Panc1 (cell line): ENCODE measurements at regions not wholly inside any gene's neighbourhood (a gene's known extent, or its start where the extent isn't known, plus 50 kb on each side); places are given as distances from the start of the nearest gene placed in this dataset.

ENCODE experiments used
- ATAC-seq: fragments of 200-7000 bp; cut with Tn5 transposase; 2 replicates; pipeline ENCODE4 v1.9.1; 2020; ENCODE audit warnings: mild to moderate bottlenecking, moderate library complexity
- BruUV-seq: library from RNA; stranded (reverse); fragments of 400-500 nt; replicated peaks from 2 replicates; lab custom pipeline; 2021; lab: Mats Ljungman, UMichigan
- CTCF ChIA-PET: fragments of 300-600 bp; sonication (Branson Sonifier 250); formaldehyde crosslinking; loops from one replicate; lab custom pipeline; 2022; ENCODE audit warnings: antibody characterized with exemption; lab: Charles Lee
- POLR2A ChIA-PET: fragments of 300-600 bp; sonication (Branson Sonifier 250); formaldehyde crosslinking; loops from one replicate; lab custom pipeline; 2022; ENCODE audit warnings: antibody characterized with exemption; lab: Charles Lee
- DNase-seq: peaks from one replicate; pipeline ENCODE4 v3.0.0-alpha.2; 2010; ENCODE audit warnings: low read depth, low spot score
- H3K27ac ChIP-seq: 2 replicates; pipeline ENCODE4 v1.5.1; 2011; ENCODE audit warnings: mild to moderate bottlenecking, low read length, inconsistent platforms
- H3K27me3 ChIP-seq: fragments of 200-500 bp; sonication (Bioruptor generic); 2 replicates; pipeline ENCODE4 v1.6.0; 2014; ENCODE audit warnings: low read length, inconsistent platforms; ENCODE audit not compliant: control insufficient read depth, insufficient read depth
- H3K36me3 ChIP-seq: fragments of 200-500 bp; sonication (Bioruptor generic); 2 replicates; pipeline ENCODE4 v1.5.1; 2014; ENCODE audit warnings: inconsistent platforms, mild to moderate bottlenecking, low read length, moderate library complexity; ENCODE audit not compliant: control insufficient read depth, insufficient read depth
- H3K4me1 ChIP-seq: 2 replicates; pipeline ENCODE4 v1.5.1; 2011; ENCODE audit warnings: inconsistent platforms, mild to moderate bottlenecking, low read length, moderate library complexity; ENCODE audit not compliant: control insufficient read depth, insufficient read depth
- H3K4me3 ChIP-seq, 2 experiments: 2 replicates each; pipeline ENCODE4 v1.5.1; 2011 to 2012; ENCODE audit warnings: low read depth in 2 of 2, low read length in 2 of 2, mild to moderate bottlenecking in 2 of 2, inconsistent platforms in 1 of 2, moderate library complexity in 1 of 2
- H3K9me3 ChIP-seq: fragments of 200-500 bp; sonication (Bioruptor generic); 2 replicates; pipeline ENCODE4 v1.5.1; 2014; ENCODE audit warnings: low read depth, mild to moderate bottlenecking, inconsistent platforms, low read length, moderate library complexity; ENCODE audit not compliant: control insufficient read depth, insufficient read depth
- POLR2AphosphoS5 ChIP-seq: IDR thresholded peaks from 2 replicates; pipeline ENCODE4 v1.6.1; 2012; ENCODE audit warnings: mild to moderate bottlenecking, low read depth, low read length, moderate library complexity
- SIN3A ChIP-seq: IDR thresholded peaks from 2 replicates; pipeline ENCODE4 v1.6.1; 2012; ENCODE audit warnings: low read depth, mild to moderate bottlenecking, low read length, moderate library complexity, borderline replicate concordance; ENCODE audit not compliant: insufficient read depth
- TCF7L2 ChIP-seq: IDR thresholded peaks from 2 replicates; pipeline ENCODE4 v1.6.1; 2011; ENCODE audit warnings: mild to moderate bottlenecking, low read depth, low read length, inconsistent platforms
- in situ Hi-C: cut with HindIII; loops from 2 replicates; pipeline ENCODE4 v1.10.0; 2016; ENCODE audit warnings: low sequenced_read_pairs, low pct_unique_long_range_greater_than_20kb
- intact Hi-C: fragments of 100-400 bp; cut with micrococcal nuclease; formaldehyde crosslinking; loops from one replicate; pipeline ENCODE4 v1.10.0; 2022; ENCODE audit not compliant: unreplicated experiment
- TF ChIP-seq, protein P1 (sequence below): fragments of 450-650 bp; IDR thresholded peaks from 2 replicates; pipeline ENCODE4 v1.5.1; 2017; ENCODE audit warnings: mild to moderate bottlenecking
- TF ChIP-seq, protein P2 (sequence below), 2 experiments: IDR thresholded peaks; 2 replicates each; pipeline ENCODE4 v1.6.1; 2011 to 2012; ENCODE audit warnings: low read depth in 2 of 2, control low read depth in 1 of 2, low read length in 1 of 2, mild to moderate bottlenecking in 1 of 2, moderate library complexity in 1 of 2; ENCODE audit not compliant: insufficient read depth in 1 of 2

DNA sequence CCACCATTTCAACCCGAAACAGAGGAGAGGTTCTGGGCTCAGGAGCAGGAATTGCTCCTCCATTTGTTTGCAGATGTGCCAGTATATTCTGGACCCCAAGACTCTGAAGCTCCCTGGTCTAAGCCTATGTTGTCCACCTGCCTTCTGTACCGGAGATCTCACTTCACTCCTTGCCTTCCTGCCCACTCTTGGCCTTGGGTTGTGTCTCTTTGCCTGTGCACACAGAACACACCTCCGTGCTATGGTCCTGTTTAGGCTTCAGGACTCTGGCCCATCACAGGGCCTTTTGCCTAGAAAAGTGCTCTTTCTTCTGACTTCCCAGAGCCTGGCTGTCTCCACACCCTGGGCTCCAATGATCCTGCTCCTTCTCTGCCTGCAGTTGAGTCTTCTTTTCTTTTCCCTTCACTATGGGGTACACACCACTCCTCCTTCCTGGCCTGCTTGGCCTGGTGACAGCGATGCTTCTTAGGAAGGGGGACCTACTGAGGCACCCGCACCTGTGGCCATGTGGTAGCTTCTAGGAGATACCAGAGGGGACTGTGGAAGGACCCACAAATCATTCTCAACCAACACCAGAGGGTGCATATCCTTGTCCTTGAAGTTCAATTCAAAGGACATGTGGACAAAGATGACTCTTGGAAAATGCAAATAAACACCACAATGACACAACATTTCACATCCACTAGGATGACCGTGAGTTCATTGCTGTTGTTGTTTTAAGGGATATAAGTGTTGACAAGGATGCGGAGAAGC, 75.1 kb downstream of the FOXA2 start:
- CTCF ChIA-PET: no interaction called here
- BruUV-seq: no TSS peak
- in situ Hi-C loops: no loop called here
- H3K36me3 ChIP-seq: no peaks in the 10 kb centered on the region
- H3K9me3 ChIP-seq: no peaks in the 10 kb centered on the region
- H3K4me3 ChIP-seq: no peak overlapping the region
- ATAC-seq: no peak
- intact Hi-C loops: no loop called here
- H3K27me3 ChIP-seq: no peaks in the 10 kb centered on the region
- no peak for DNase-seq
- POLR2A ChIA-PET: no interaction called here
- peak overlapping the region; percentile 60 for H3K27ac ChIP-seq
- TF ChIP-seq POLR2AphosphoS5: no peak
- TF ChIP-seq SIN3A: no peak
- TF ChIP-seq, protein P1, sequence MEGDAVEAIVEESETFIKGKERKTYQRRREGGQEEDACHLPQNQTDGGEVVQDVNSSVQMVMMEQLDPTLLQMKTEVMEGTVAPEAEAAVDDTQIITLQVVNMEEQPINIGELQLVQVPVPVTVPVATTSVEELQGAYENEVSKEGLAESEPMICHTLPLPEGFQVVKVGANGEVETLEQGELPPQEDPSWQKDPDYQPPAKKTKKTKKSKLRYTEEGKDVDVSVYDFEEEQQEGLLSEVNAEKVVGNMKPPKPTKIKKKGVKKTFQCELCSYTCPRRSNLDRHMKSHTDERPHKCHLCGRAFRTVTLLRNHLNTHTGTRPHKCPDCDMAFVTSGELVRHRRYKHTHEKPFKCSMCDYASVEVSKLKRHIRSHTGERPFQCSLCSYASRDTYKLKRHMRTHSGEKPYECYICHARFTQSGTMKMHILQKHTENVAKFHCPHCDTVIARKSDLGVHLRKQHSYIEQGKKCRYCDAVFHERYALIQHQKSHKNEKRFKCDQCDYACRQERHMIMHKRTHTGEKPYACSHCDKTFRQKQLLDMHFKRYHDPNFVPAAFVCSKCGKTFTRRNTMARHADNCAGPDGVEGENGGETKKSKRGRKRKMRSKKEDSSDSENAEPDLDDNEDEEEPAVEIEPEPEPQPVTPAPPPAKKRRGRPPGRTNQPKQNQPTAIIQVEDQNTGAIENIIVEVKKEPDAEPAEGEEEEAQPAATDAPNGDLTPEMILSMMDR: no peak
- TF ChIP-seq TCF7L2: no peak
- TF ChIP-seq, protein P2, sequence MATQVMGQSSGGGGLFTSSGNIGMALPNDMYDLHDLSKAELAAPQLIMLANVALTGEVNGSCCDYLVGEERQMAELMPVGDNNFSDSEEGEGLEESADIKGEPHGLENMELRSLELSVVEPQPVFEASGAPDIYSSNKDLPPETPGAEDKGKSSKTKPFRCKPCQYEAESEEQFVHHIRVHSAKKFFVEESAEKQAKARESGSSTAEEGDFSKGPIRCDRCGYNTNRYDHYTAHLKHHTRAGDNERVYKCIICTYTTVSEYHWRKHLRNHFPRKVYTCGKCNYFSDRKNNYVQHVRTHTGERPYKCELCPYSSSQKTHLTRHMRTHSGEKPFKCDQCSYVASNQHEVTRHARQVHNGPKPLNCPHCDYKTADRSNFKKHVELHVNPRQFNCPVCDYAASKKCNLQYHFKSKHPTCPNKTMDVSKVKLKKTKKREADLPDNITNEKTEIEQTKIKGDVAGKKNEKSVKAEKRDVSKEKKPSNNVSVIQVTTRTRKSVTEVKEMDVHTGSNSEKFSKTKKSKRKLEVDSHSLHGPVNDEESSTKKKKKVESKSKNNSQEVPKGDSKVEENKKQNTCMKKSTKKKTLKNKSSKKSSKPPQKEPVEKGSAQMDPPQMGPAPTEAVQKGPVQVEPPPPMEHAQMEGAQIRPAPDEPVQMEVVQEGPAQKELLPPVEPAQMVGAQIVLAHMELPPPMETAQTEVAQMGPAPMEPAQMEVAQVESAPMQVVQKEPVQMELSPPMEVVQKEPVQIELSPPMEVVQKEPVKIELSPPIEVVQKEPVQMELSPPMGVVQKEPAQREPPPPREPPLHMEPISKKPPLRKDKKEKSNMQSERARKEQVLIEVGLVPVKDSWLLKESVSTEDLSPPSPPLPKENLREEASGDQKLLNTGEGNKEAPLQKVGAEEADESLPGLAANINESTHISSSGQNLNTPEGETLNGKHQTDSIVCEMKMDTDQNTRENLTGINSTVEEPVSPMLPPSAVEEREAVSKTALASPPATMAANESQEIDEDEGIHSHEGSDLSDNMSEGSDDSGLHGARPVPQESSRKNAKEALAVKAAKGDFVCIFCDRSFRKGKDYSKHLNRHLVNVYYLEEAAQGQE (IDR thresholded peaks at IDR 0.05; ENCODE audit: insufficient read depth in 1 of 2, low read depth in 2 of 2, low read length in 1 of 2): no peak
- peaks cover 23% of the 10 kb centered on the region for H3K4me1 ChIP-seq

DNA sequence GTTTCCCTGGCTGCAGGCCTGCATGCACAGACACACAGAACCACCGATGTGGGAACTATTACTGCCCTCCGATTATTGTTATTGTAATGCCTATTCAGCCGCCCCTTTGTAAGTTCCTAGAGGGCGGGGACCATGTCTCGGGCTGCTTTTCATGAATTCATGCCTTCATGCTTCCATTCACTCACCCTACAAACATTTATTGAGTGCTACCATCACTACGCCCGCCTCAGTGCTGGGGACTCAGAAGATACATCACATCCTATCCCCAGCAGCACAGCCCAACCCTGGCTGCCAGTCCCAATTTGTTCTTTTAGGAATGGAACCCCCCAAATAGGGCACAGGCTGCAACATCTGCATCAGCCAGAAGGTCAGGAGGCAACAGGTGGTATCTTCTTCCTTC, 75.9 kb downstream of the FOXA2 start:
- H3K36me3 ChIP-seq: no peaks in the 10 kb centered on the region
- ATAC-seq (no peak), DNase-seq (no peak)
- intact Hi-C loops: no loop called here
- no peaks in the 10 kb centered on the region for H3K9me3 ChIP-seq
- in situ Hi-C loops: no loop called here
- ChIA-PET CTCF (no interaction called here), POLR2A (no interaction called here)
- TF ChIP-seq POLR2AphosphoS5 (no peak), TCF7L2 (no peak), SIN3A (no peak)
- TF ChIP-seq, protein P1: no peak
- TF ChIP-seq, protein P2 (IDR thresholded peaks at IDR 0.05; ENCODE audit: insufficient read depth in 1 of 2, low read depth in 2 of 2, low read length in 1 of 2): no peak
- no peak overlapping the region; the same call in 1 of the 2 replicates for H3K27ac ChIP-seq
- H3K4me1 ChIP-seq: peaks cover 20% of the 10 kb centered on the region
- no peaks in the 10 kb centered on the region for H3K27me3 ChIP-seq
- BruUV-seq: no TSS peak
- H3K4me3 ChIP-seq: no peak overlapping the region
